RWPE2 (cell line): ENCODE measurements at regions not wholly inside any gene's neighbourhood (a gene's known extent, or its start where the extent isn't known, plus 50 kb on each side); places are given as distances from the start of the nearest gene placed in this dataset.

ENCODE experiments used
- ATAC-seq: fragments of 200-7000 bp; cut with Tn5 transposase; 3 replicates; pipeline ENCODE4 v1.9.1; 2021; ENCODE audit warnings: low read depth
- DNase-seq: peaks from one replicate; pipeline ENCODE4 v3.0.0-alpha.2; 2020; ENCODE audit warnings: low spot score
- H3K27ac ChIP-seq: fragments of 450-650 bp; 2 replicates; pipeline ENCODE4 v1.5.1; 2017; ENCODE audit warnings: mild to moderate bottlenecking; ENCODE audit not compliant: poor library complexity, severe bottlenecking
- H3K27me3 ChIP-seq: fragments of 250-450 bp; sonication (Bioruptor Pico); 2 replicates; pipeline ENCODE4 v1.5.1; 2021; ENCODE audit warnings: mild to moderate bottlenecking, moderate library complexity; ENCODE audit not compliant: insufficient read depth, poor library complexity, severe bottlenecking
- H3K36me3 ChIP-seq: fragments of 250-450 bp; sonication (Bioruptor Pico); 2 replicates; pipeline ENCODE4 v1.5.1; 2020; ENCODE audit warnings: low read depth, mild to moderate bottlenecking, moderate library complexity
- H3K4me1 ChIP-seq: fragments of 250-450 bp; sonication (Bioruptor Pico); 2 replicates; pipeline ENCODE4 v1.5.1; 2021; ENCODE audit warnings: mild to moderate bottlenecking, moderate library complexity; ENCODE audit not compliant: insufficient read depth, poor library complexity, severe bottlenecking
- H3K4me3 ChIP-seq: fragments of 250-450 bp; sonication (Bioruptor Pico); 2 replicates; pipeline ENCODE4 v1.5.1; 2021; ENCODE audit warnings: mild to moderate bottlenecking, moderate library complexity; ENCODE audit not compliant: severe bottlenecking
- H3K9me3 ChIP-seq: fragments of 250-450 bp; sonication (Bioruptor Pico); 2 replicates; pipeline ENCODE4 v1.5.1; 2021; ENCODE audit warnings: mild to moderate bottlenecking, moderate library complexity; ENCODE audit not compliant: severe bottlenecking
- TF ChIP-seq, protein P1 (sequence below): fragments of 450-650 bp; IDR thresholded peaks from one replicate; pipeline ENCODE4 v1.5.1; 2017; ENCODE audit warnings: mild to moderate bottlenecking, moderate library complexity; ENCODE audit not compliant: poor library complexity, severe bottlenecking

DNA sequence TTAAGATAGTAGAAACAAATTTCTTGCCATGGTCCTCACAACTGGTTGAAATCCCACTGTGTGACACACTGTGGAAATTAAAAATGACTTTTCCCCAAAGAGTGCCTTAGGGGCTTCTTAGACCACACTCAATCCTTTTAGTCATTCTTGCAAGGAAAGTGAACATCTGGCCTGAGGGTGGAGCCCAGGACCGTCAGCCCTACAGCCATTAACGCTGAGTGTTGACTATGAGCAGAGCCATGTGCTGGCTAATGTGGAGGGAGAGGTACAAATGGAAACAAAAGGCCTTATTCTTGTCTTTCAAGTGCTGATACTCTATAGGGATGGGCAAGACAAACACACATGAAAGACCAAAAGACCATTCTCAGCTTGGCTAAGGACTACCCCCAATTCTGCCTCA, 456.5 kb downstream of the ZSWIM6 start:
- DNase-seq, result no peak

DNA sequence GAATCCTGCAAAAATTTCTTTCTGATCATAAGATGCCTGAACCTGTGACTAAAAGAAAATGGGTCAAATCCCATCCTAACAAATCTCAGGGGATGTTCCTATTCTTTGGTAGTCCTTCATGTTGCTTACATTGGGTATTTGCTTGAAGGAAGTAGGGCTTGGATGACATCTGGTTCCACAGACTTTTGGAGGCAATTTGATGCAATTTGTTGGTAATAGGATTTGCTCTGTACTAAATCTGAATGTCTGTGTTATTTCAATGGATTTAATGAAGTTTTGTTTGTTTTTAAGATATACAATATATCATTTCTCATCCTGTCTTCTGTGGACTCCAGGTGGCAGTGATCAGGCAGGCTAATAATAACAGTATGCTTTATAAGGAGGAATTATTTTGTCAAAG, 457.9 kb downstream of the ZSWIM6 start:
- no peak for DNase-seq

More for the DNA sequence above, 456.5 kb downstream of the ZSWIM6 start:
- Histone ChIP-seq H3K4me1 (no peaks in the 10 kb centered on the region), H3K4me3 (no peak overlapping the region), H3K9me3 (no peaks in the 10 kb centered on the region), H3K36me3 (no peaks in the 10 kb centered on the region), H3K27me3 (no peaks in the 10 kb centered on the region), H3K27ac (no peak overlapping the region)
- ATAC-seq, result no peak
- TF ChIP-seq, protein P1, sequence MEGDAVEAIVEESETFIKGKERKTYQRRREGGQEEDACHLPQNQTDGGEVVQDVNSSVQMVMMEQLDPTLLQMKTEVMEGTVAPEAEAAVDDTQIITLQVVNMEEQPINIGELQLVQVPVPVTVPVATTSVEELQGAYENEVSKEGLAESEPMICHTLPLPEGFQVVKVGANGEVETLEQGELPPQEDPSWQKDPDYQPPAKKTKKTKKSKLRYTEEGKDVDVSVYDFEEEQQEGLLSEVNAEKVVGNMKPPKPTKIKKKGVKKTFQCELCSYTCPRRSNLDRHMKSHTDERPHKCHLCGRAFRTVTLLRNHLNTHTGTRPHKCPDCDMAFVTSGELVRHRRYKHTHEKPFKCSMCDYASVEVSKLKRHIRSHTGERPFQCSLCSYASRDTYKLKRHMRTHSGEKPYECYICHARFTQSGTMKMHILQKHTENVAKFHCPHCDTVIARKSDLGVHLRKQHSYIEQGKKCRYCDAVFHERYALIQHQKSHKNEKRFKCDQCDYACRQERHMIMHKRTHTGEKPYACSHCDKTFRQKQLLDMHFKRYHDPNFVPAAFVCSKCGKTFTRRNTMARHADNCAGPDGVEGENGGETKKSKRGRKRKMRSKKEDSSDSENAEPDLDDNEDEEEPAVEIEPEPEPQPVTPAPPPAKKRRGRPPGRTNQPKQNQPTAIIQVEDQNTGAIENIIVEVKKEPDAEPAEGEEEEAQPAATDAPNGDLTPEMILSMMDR, result no peak

DNA sequence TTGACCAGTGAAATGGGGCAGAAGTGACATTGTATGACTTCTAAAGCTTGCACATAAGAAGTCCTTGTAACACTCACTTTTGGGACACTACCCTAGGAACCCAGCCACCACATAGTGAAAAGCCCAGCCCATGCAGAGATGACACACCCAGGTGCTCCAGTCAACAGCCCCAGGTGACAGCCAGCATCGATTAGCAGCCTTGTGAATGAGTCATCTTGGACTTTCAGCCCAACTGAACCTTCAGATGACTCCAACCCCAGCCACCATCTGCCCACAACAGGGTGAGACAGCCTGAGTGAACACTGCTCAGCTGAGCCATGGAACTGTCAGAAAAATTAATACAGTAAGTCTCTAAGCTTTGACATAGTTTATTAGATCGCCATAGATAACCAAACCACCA, 458.6 kb downstream of the ZSWIM6 start:
- no peak for DNase-seq
- no peaks in the 10 kb centered on the region for H3K36me3 ChIP-seq
- no peak overlapping the region for H3K4me3 ChIP-seq
- no peaks in the 10 kb centered on the region for H3K27me3 ChIP-seq
- peak; percentile 58 for ATAC-seq
- H3K4me1 ChIP-seq, result no peaks in the 10 kb centered on the region
- no peaks in the 10 kb centered on the region for H3K9me3 ChIP-seq
- no peak overlapping the region for H3K27ac ChIP-seq
- TF ChIP-seq, protein P1, result no peak

More for the DNA sequence above, 457.9 kb downstream of the ZSWIM6 start:
- TF ChIP-seq, protein P1, result no peak
- Histone ChIP-seq H3K27ac (no peak overlapping the region), H3K4me3 (no peak overlapping the region), H3K36me3 (no peaks in the 10 kb centered on the region), H3K4me1 (no peaks in the 10 kb centered on the region), H3K27me3 (no peaks in the 10 kb centered on the region), H3K9me3 (no peaks in the 10 kb centered on the region)
- no peak for ATAC-seq

DNA sequence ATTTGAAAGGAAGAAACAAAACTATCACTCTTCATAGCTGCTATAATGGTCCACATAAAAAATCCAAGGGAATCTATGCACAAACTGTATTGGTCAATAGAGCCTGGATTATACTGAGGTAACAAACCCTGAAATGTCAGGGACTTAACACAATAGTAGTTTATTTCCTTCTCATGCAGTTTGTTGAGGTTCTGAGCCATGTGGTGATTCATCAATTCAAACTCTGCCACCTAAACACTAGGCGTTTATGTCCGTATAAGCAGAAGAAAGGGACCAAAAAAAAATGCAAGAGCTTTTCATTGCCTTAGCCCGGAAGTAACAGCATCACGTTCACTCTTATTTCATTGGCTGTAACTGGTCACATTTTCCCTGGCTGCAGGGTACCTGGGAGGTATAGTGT, 464.7 kb downstream of the ZSWIM6 start:
- H3K4me1 ChIP-seq, result no peaks in the 10 kb centered on the region
- ATAC-seq, result no peak

DNA sequence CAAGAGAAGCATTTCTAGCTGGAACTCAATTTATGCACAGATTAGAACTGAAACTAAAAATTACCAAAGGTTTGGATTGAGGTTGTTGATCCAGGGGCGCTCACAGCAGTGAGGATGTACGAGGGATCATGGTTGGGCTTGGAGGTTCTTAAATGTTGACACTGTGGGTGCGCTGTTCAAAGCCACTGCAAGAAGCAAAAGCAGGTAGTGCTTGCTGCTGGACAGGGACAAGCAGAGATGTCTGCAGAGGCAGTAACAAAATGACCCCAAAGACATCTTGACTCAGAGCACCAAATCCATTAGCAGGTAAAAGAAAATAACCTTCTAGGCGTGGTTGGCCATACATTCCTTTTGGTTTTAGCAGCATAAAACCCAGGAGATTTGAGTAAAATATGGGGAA, 468.4 kb downstream of the ZSWIM6 start:
- TF ChIP-seq, protein P1, result no peak
- Histone ChIP-seq H3K4me1 (peaks cover 9% of the 10 kb centered on the region), H3K4me3 (no peak overlapping the region), H3K9me3 (no peaks in the 10 kb centered on the region), H3K36me3 (no peaks in the 10 kb centered on the region), H3K27me3 (no peaks in the 10 kb centered on the region), H3K27ac (no peak overlapping the region)
- ATAC-seq (no peak), DNase-seq (no peak)

More for the DNA sequence above, 464.7 kb downstream of the ZSWIM6 start:
- H3K27me3 ChIP-seq, result no peaks in the 10 kb centered on the region
- DNase-seq, result no peak
- TF ChIP-seq, protein P1, result no peak
- H3K36me3 ChIP-seq, result no peaks in the 10 kb centered on the region
- H3K4me3 ChIP-seq, result no peak overlapping the region
- no peaks in the 10 kb centered on the region for H3K9me3 ChIP-seq
- H3K27ac ChIP-seq, result no peak overlapping the region
